ENCODE measurements at regions not wholly inside any gene's neighbourhood (a gene's known extent, or its start where the extent isn't known, plus 50 kb on each side); places are given as distances from the start of the nearest gene placed in this dataset.

GRCh38 chr7:91567081-91568012 is 303.1 kb downstream of the FZD1 start:
- TF ChIP-seq POLR2A (IDR thresholded peaks at IDR 0.05) (no peak), POLR2AphosphoS5 (IDR thresholded peaks at IDR 0.05) (no peak), EP300 (IDR thresholded peaks at IDR 0.05) (no peak)
- TF ChIP-seq, protein P1, sequence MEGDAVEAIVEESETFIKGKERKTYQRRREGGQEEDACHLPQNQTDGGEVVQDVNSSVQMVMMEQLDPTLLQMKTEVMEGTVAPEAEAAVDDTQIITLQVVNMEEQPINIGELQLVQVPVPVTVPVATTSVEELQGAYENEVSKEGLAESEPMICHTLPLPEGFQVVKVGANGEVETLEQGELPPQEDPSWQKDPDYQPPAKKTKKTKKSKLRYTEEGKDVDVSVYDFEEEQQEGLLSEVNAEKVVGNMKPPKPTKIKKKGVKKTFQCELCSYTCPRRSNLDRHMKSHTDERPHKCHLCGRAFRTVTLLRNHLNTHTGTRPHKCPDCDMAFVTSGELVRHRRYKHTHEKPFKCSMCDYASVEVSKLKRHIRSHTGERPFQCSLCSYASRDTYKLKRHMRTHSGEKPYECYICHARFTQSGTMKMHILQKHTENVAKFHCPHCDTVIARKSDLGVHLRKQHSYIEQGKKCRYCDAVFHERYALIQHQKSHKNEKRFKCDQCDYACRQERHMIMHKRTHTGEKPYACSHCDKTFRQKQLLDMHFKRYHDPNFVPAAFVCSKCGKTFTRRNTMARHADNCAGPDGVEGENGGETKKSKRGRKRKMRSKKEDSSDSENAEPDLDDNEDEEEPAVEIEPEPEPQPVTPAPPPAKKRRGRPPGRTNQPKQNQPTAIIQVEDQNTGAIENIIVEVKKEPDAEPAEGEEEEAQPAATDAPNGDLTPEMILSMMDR (IDR thresholded peaks at IDR 0.05), result no peak

Data from suprapubic skin (tissue), 4 donors.